ENCODE measurements at regions not wholly inside any gene's neighbourhood (a gene's known extent, or its start where the extent isn't known, plus 50 kb on each side); places are given as distances from the start of the nearest gene placed in this dataset.

DNA sequence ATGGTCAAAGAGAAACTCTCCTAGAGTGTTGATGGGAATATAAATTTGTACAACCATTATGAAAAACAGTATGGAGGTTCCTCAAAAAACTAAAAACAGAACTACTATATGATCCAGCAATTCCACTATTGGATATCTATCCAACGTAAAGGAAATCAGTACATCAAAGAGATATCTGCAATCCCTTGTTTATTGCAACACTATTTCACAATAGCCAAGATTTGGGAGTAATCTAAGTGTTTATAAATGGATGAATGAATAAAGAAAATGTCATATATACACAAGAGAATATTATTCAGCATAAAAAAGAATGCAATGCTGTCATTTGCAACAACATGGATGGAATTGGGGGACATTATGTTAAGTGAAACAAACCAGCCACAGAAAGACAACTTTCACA, 1118.1 kb upstream of the PRKX start:
- TF ChIP-seq EP300 (IDR thresholded peaks at IDR 0.05; ENCODE audit: low read length) (no peak), BRCA1 (IDR thresholded peaks at IDR 0.05) (no peak), BRCA1 (CRISPR knock-in tag; IDR thresholded peaks at IDR 0.05) (no peak), PCBP2 (IDR thresholded peaks at IDR 0.05; ENCODE audit: low read depth, low read length, poor library complexity, severe bottlenecking) (no peak)
